ENCODE measurements at regions not wholly inside any gene's neighbourhood (a gene's known extent, or its start where the extent isn't known, plus 50 kb on each side); places are given as distances from the start of the nearest gene placed in this dataset.

- peak overlapping the region; percentile 22 to 88 (median 76) for H3K27ac Mint-ChIP-seq
- H3K9me3 Mint-ChIP-seq: no peaks in the 10 kb centered on the region
- no peaks in the 10 kb centered on the region for H3K36me3 Mint-ChIP-seq (ENCODE audit: low read depth)
- no peak for TF ChIP-seq CTCF (IDR thresholded peaks at IDR 0.05; ENCODE audit: unreplicated experiment in 3 of 3)
- H3K4me1 Mint-ChIP-seq: peaks cover 28% of the 10 kb centered on the region
- no peak overlapping the region for H3K4me3 Mint-ChIP-seq
- H3K27me3 Mint-ChIP-seq (ENCODE audit: low read depth): no peaks in the 10 kb centered on the region
Measured at GRCh38 chr2:207403141-207403540, 126.6 kb upstream of the CREB1 start.

- Mint-ChIP-seq H3K36me3 (ENCODE audit: low read depth) (no peaks in the 10 kb centered on the region), H3K4me3 (no peak overlapping the region), H3K4me1 (peaks cover 28% of the 10 kb centered on the region), H3K27me3 (ENCODE audit: low read depth) (no peaks in the 10 kb centered on the region), H3K9me3 (no peaks in the 10 kb centered on the region), H3K27ac (peak overlapping the region; percentile 22 to 88 (median 76))
- no peak for TF ChIP-seq CTCF (IDR thresholded peaks at IDR 0.05; ENCODE audit: unreplicated experiment in 3 of 3)
Measured at GRCh38 chr2:207403950-207404349, 125.8 kb upstream of the CREB1 start.

- Mint-ChIP-seq H3K4me3 (no peak overlapping the region), H3K27ac (no peak overlapping the region), H3K9me3 (no peaks in the 10 kb centered on the region), H3K4me1 (peaks cover 40% of the 10 kb centered on the region), H3K36me3 (ENCODE audit: low read depth) (no peaks in the 10 kb centered on the region), H3K27me3 (ENCODE audit: low read depth) (no peaks in the 10 kb centered on the region)
- TF ChIP-seq CTCF (IDR thresholded peaks at IDR 0.05; ENCODE audit: unreplicated experiment in 3 of 3): no peak
Measured at GRCh38 chr2:207405150-207405549, 124.6 kb upstream of the CREB1 start.

GRCh38 chr2:207408086-207408794 lies 121.5 kb upstream of the CREB1 start:
- Mint-ChIP-seq H3K4me3 (no peak overlapping the region), H3K27me3 (ENCODE audit: low read depth) (no peaks in the 10 kb centered on the region), H3K36me3 (ENCODE audit: low read depth) (no peaks in the 10 kb centered on the region), H3K27ac (peak overlapping the region; percentile 31 to 63 (median 52)), H3K9me3 (no peaks in the 10 kb centered on the region), H3K4me1 (peaks cover 53% of the 10 kb centered on the region)
- TF ChIP-seq CTCF (IDR thresholded peaks at IDR 0.05; ENCODE audit: unreplicated experiment in 3 of 3): no peak

GRCh38 chr2:207409517-207409916 lies 120.2 kb upstream of the CREB1 start:
- TF ChIP-seq CTCF (IDR thresholded peaks at IDR 0.05; ENCODE audit: unreplicated experiment in 3 of 3): no peak
- Mint-ChIP-seq H3K27ac (peak overlapping the region; percentile 63 to 81 (median 76)), H3K9me3 (no peaks in the 10 kb centered on the region), H3K36me3 (ENCODE audit: low read depth) (no peaks in the 10 kb centered on the region), H3K27me3 (ENCODE audit: low read depth) (no peaks in the 10 kb centered on the region), H3K4me1 (peaks cover 42% of the 10 kb centered on the region), H3K4me3 (no peak overlapping the region)

GRCh38 chr2:207412787-207413310 lies 116.9 kb upstream of the CREB1 start:
- Mint-ChIP-seq H3K36me3 (ENCODE audit: low read depth) (no peaks in the 10 kb centered on the region), H3K27ac (no peak overlapping the region), H3K27me3 (ENCODE audit: low read depth) (no peaks in the 10 kb centered on the region), H3K4me1 (peaks cover 38% of the 10 kb centered on the region), H3K9me3 (no peaks in the 10 kb centered on the region), H3K4me3 (no peak overlapping the region)
- no peak for TF ChIP-seq CTCF (IDR thresholded peaks at IDR 0.05; ENCODE audit: unreplicated experiment in 3 of 3)
